HUES48 (cell line): ENCODE measurements at regions not wholly inside any gene's neighbourhood (a gene's known extent, or its start where the extent isn't known, plus 50 kb on each side); places are given as distances from the start of the nearest gene placed in this dataset.

Source experiments
- H3K27ac ChIP-seq: one replicate; pipeline ENCODE4 v1.7.0; 2013; ENCODE audit warnings: low read depth, low read length, inconsistent platforms
- H3K27me3 ChIP-seq: 2 replicates; pipeline ENCODE4 v1.6.1; 2013; ENCODE audit warnings: mild to moderate bottlenecking, low read length; ENCODE audit not compliant: control insufficient read depth, insufficient read depth
- H3K36me3 ChIP-seq: 2 replicates; pipeline ENCODE4 v1.6.1; 2013; ENCODE audit warnings: low read length; ENCODE audit not compliant: control insufficient read depth, insufficient read depth
- H3K4me1 ChIP-seq: 2 replicates; pipeline ENCODE4 v1.6.1; 2013; ENCODE audit warnings: mild to moderate bottlenecking, low read length; ENCODE audit not compliant: control insufficient read depth, insufficient read depth
- H3K4me3 ChIP-seq: 2 replicates; pipeline ENCODE4 v1.5.1; 2013; ENCODE audit warnings: mild to moderate bottlenecking, low read depth, low read length
- H3K9ac ChIP-seq: 2 replicates; pipeline ENCODE4 v1.6.1; 2013; ENCODE audit warnings: mild to moderate bottlenecking, low read depth, low read length, moderate library complexity
- H3K9me3 ChIP-seq: 2 replicates; pipeline ENCODE4 v1.6.1; 2013; ENCODE audit warnings: low read length; ENCODE audit not compliant: control insufficient read depth, insufficient read depth

GRCh38 chr2:41717839-41718238 lies 330.0 kb upstream of the PKDCC start:
- no peaks in the 10 kb centered on the region for H3K9me3 ChIP-seq
- no peak overlapping the region for H3K27ac ChIP-seq
- H3K4me3 ChIP-seq: no peak overlapping the region
- no peak overlapping the region for H3K9ac ChIP-seq
- no peaks in the 10 kb centered on the region for H3K27me3 ChIP-seq
- H3K4me1 ChIP-seq: no peaks in the 10 kb centered on the region
- H3K36me3 ChIP-seq: no peaks in the 10 kb centered on the region

- no peaks in the 10 kb centered on the region for H3K9me3 ChIP-seq
- no peaks in the 10 kb centered on the region for H3K27me3 ChIP-seq
- no peak overlapping the region for H3K9ac ChIP-seq
- no peaks in the 10 kb centered on the region for H3K36me3 ChIP-seq
- H3K27ac ChIP-seq: no peak overlapping the region
- 0 out of 2 replicates have a peak, but pooled peaks cover 4% of the 10 kb centered on the region for H3K4me1 ChIP-seq
- H3K4me3 ChIP-seq: no peak overlapping the region
These were observed 329.1 kb upstream of the PKDCC start for GRCh38 chr2:41718705-41719104.

GRCh38 chr2:41719756-41720155 lies 328.1 kb upstream of the PKDCC start:
- Histone ChIP-seq H3K4me3 (no peak overlapping the region), H3K9ac (no peak overlapping the region), H3K9me3 (no peaks in the 10 kb centered on the region), H3K36me3 (no peaks in the 10 kb centered on the region), H3K4me1 (0 out of 2 replicates have a peak, but pooled peaks cover 5% of the 10 kb centered on the region), H3K27me3 (no peaks in the 10 kb centered on the region), H3K27ac (no peak overlapping the region)

GRCh38 chr2:41720331-41721251 lies 327.2 kb upstream of the PKDCC start:
- H3K9me3 ChIP-seq: no peaks in the 10 kb centered on the region
- H3K4me1 ChIP-seq: 0 out of 2 replicates have a peak, but pooled peaks cover 5% of the 10 kb centered on the region
- no peak overlapping the region for H3K4me3 ChIP-seq
- no peak overlapping the region for H3K9ac ChIP-seq
- no peaks in the 10 kb centered on the region for H3K27me3 ChIP-seq
- no peak overlapping the region for H3K27ac ChIP-seq
- no peaks in the 10 kb centered on the region for H3K36me3 ChIP-seq

- H3K27me3 ChIP-seq: no peaks in the 10 kb centered on the region
- no peaks in the 10 kb centered on the region for H3K36me3 ChIP-seq
- no peak overlapping the region for H3K9ac ChIP-seq
- H3K4me3 ChIP-seq: no peak overlapping the region
- H3K9me3 ChIP-seq: no peaks in the 10 kb centered on the region
- H3K27ac ChIP-seq: no peak overlapping the region
- H3K4me1 ChIP-seq: 0 out of 2 replicates have a peak, but pooled peaks cover 5% of the 10 kb centered on the region
These were observed 325.0 kb upstream of the PKDCC start for GRCh38 chr2:41722668-41723369.

- 0 out of 2 replicates have a peak, but pooled peaks cover 5% of the 10 kb centered on the region for H3K4me1 ChIP-seq
- H3K27me3 ChIP-seq: no peaks in the 10 kb centered on the region
- H3K4me3 ChIP-seq: no peak overlapping the region
- H3K27ac ChIP-seq: no peak overlapping the region
- H3K9me3 ChIP-seq: no peaks in the 10 kb centered on the region
- H3K36me3 ChIP-seq: no peaks in the 10 kb centered on the region
- H3K9ac ChIP-seq: no peak overlapping the region
These were observed 324.3 kb upstream of the PKDCC start for GRCh38 chr2:41723526-41723925.

- Histone ChIP-seq H3K9ac (no peak overlapping the region), H3K27me3 (no peaks in the 10 kb centered on the region), H3K4me3 (no peak overlapping the region), H3K27ac (no peak overlapping the region), H3K4me1 (0 out of 2 replicates have a peak, but pooled peaks cover 5% of the 10 kb centered on the region), H3K9me3 (no peaks in the 10 kb centered on the region), H3K36me3 (no peaks in the 10 kb centered on the region)
These were observed 323.4 kb upstream of the PKDCC start for GRCh38 chr2:41724465-41724864.

- Histone ChIP-seq H3K9me3 (no peaks in the 10 kb centered on the region), H3K36me3 (no peaks in the 10 kb centered on the region), H3K27ac (no peak overlapping the region), H3K9ac (no peak overlapping the region), H3K27me3 (no peaks in the 10 kb centered on the region), H3K4me1 (peaks cover 9% of the 10 kb centered on the region; the same call in 1 of the 2 replicates), H3K4me3 (no peak overlapping the region)
These were observed 321.9 kb upstream of the PKDCC start for GRCh38 chr2:41725901-41726300.

- Histone ChIP-seq H3K4me3 (no peak overlapping the region), H3K36me3 (no peaks in the 10 kb centered on the region), H3K27ac (no peak overlapping the region), H3K9ac (no peak overlapping the region), H3K27me3 (no peaks in the 10 kb centered on the region), H3K4me1 (peaks cover 9% of the 10 kb centered on the region; the same call in 1 of the 2 replicates), H3K9me3 (no peaks in the 10 kb centered on the region)
These were observed 321.5 kb upstream of the PKDCC start for GRCh38 chr2:41726364-41726763.

- no peaks in the 10 kb centered on the region for H3K27me3 ChIP-seq
- H3K9me3 ChIP-seq: no peaks in the 10 kb centered on the region
- no peak overlapping the region for H3K27ac ChIP-seq
- no peak overlapping the region for H3K9ac ChIP-seq
- no peak overlapping the region for H3K4me3 ChIP-seq
- H3K4me1 ChIP-seq: peaks cover 9% of the 10 kb centered on the region; the same call in 1 of the 2 replicates
- no peaks in the 10 kb centered on the region for H3K36me3 ChIP-seq
These were observed 320.7 kb upstream of the PKDCC start for GRCh38 chr2:41727152-41727551.

GRCh38 chr2:41727711-41728110 lies 320.1 kb upstream of the PKDCC start:
- Histone ChIP-seq H3K27ac (no peak overlapping the region), H3K4me3 (no peak overlapping the region)

More at GRCh38 chr2:41727711-41728110, 320.1 kb upstream of the PKDCC start:
- Histone ChIP-seq H3K27me3 (no peaks in the 10 kb centered on the region), H3K9ac (no peak overlapping the region), H3K36me3 (no peaks in the 10 kb centered on the region), H3K9me3 (no peaks in the 10 kb centered on the region), H3K4me1 (peaks cover 11% of the 10 kb centered on the region; the same call in 1 of the 2 replicates)
